Loucy (cell line): ENCODE measurements at regions not wholly inside any gene's neighbourhood (a gene's known extent, or its start where the extent isn't known, plus 50 kb on each side); places are given as distances from the start of the nearest gene placed in this dataset.

ENCODE experiments used
- H2AFZ ChIP-seq: fragments of 200-600 bp; sonication (generic); 2 replicates; pipeline ENCODE4 v1.6.0; 2016; ENCODE audit warnings: antibody characterized with exemption, mild to moderate bottlenecking, low read length, moderate library complexity
- H3F3A ChIP-seq: fragments of 200-600 bp; 2 replicates; pipeline ENCODE4 v1.6.0; 2016; ENCODE audit warnings: antibody characterized with exemption, low read depth, mild to moderate bottlenecking
- H3K27me3 ChIP-seq: fragments of 200-600 bp; sonication (generic); 2 replicates; pipeline ENCODE4 v1.6.1; 2014; ENCODE audit warnings: low read length, mild to moderate bottlenecking; ENCODE audit not compliant: insufficient read depth, poor library complexity, severe bottlenecking
- H3K36me3 ChIP-seq: fragments of 200-600 bp; sonication (generic); 2 replicates; pipeline ENCODE4 v1.6.1; 2016; ENCODE audit warnings: low read length; ENCODE audit not compliant: insufficient read depth
- H3K4me1 ChIP-seq: fragments of 200-600 bp; sonication (generic); 2 replicates; pipeline ENCODE4 v1.5.1; 2014; ENCODE audit warnings: low read length, mild to moderate bottlenecking; ENCODE audit not compliant: insufficient read depth, poor library complexity, severe bottlenecking
- H3K4me2 ChIP-seq: fragments of 200-600 bp; sonication (generic); 2 replicates; pipeline ENCODE4 v1.6.0; 2014; ENCODE audit warnings: antibody characterized with exemption, low read length, low read depth, mild to moderate bottlenecking; ENCODE audit not compliant: poor library complexity, severe bottlenecking
- H3K4me3 ChIP-seq: fragments of 200-600 bp; sonication (generic); 2 replicates; pipeline ENCODE4 v1.5.1; 2014; ENCODE audit warnings: low read length, mild to moderate bottlenecking, mixed read lengths; ENCODE audit not compliant: poor library complexity, severe bottlenecking
- H3K79me2 ChIP-seq: fragments of 200-600 bp; sonication (generic); 2 replicates; pipeline ENCODE4 v1.6.1; 2014; ENCODE audit warnings: low read length; ENCODE audit not compliant: insufficient read depth
- H3K9ac ChIP-seq: fragments of 200-600 bp; sonication (generic); 2 replicates; pipeline ENCODE4 v1.6.0; 2014; ENCODE audit warnings: mild to moderate bottlenecking, low read depth, low read length, moderate library complexity; ENCODE audit not compliant: poor library complexity, severe bottlenecking
- H3K9me2 ChIP-seq: fragments of 200-600 bp; sonication (generic); replicated peaks from 2 replicates; pipeline ENCODE4 v1.6.1; 2016; ENCODE audit warnings: low read depth, low read length, mixed read lengths
- H3K9me3 ChIP-seq: fragments of 200-600 bp; sonication (generic); 2 replicates; pipeline ENCODE4 v1.6.1; 2014; ENCODE audit warnings: mild to moderate bottlenecking, antibody characterized with exemption, low read length, low read depth; ENCODE audit not compliant: insufficient read depth
- H4K20me1 ChIP-seq: fragments of 200-600 bp; sonication (generic); 2 replicates; pipeline ENCODE4 v1.6.0; 2014; ENCODE audit warnings: antibody characterized with exemption, low read length, mild to moderate bottlenecking; ENCODE audit not compliant: insufficient read depth, poor library complexity, severe bottlenecking
- EZH2phosphoT487 ChIP-seq: fragments of 200-600 bp; IDR thresholded peaks from 2 replicates; pipeline ENCODE4 v1.6.1; 2018; ENCODE audit warnings: antibody characterized with exemption, mild to moderate bottlenecking, moderate library complexity, borderline replicate concordance
- TF ChIP-seq, protein P1 (sequence below): fragments of 200-600 bp; sonication (generic); conservative IDR thresholded peaks from 2 replicates; pipeline ENCODE4 v1.5.1; 2014; ENCODE audit warnings: mild to moderate bottlenecking, antibody characterized with exemption, low read length

DNA sequence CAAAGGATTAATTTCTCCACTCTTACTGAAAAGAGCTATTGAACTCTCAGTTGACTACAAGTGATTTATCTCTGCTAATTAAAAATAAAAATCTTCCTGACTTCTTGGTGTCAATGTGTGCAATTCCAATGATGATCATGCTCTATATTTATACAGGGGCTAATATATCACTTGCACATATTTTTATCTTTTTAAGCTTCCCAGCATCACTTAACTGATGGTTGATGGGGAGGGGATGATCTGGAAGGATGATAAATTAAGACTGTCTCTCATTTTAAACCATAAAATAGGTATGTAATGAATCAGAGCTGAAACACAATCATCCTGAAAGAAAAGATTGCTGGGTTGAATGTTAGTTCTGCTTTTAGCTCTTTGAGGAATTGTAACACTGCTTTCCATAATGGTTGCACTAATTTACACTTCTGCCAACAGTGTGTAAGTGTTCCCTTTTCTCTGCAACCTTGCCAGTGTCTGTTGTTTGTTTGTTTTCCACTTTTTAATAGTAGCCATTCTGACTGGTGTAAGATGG lies 169.6 kb upstream of the ECI2 start:
- H3K9ac ChIP-seq = no peak overlapping the region
- no peak overlapping the region for H3K4me2 ChIP-seq
- no peak for TF ChIP-seq EZH2phosphoT487
- TF ChIP-seq, protein P1, sequence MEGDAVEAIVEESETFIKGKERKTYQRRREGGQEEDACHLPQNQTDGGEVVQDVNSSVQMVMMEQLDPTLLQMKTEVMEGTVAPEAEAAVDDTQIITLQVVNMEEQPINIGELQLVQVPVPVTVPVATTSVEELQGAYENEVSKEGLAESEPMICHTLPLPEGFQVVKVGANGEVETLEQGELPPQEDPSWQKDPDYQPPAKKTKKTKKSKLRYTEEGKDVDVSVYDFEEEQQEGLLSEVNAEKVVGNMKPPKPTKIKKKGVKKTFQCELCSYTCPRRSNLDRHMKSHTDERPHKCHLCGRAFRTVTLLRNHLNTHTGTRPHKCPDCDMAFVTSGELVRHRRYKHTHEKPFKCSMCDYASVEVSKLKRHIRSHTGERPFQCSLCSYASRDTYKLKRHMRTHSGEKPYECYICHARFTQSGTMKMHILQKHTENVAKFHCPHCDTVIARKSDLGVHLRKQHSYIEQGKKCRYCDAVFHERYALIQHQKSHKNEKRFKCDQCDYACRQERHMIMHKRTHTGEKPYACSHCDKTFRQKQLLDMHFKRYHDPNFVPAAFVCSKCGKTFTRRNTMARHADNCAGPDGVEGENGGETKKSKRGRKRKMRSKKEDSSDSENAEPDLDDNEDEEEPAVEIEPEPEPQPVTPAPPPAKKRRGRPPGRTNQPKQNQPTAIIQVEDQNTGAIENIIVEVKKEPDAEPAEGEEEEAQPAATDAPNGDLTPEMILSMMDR = no peak
- H4K20me1 ChIP-seq = no peaks in the 10 kb centered on the region
- H3K36me3 ChIP-seq = no peaks in the 10 kb centered on the region
- no peaks in the 10 kb centered on the region for H3K27me3 ChIP-seq
- no peak overlapping the region for H2AFZ ChIP-seq
- no peaks in the 10 kb centered on the region for H3K79me2 ChIP-seq
- H3K4me1 ChIP-seq = no peaks in the 10 kb centered on the region
- H3K9me3 ChIP-seq = no peaks in the 10 kb centered on the region
- H3K4me3 ChIP-seq = no peak overlapping the region
- H3F3A ChIP-seq = no peaks in the 10 kb centered on the region
- no peaks in the 10 kb centered on the region; the same call in 1 of the 2 replicates for H3K9me2 ChIP-seq

DNA sequence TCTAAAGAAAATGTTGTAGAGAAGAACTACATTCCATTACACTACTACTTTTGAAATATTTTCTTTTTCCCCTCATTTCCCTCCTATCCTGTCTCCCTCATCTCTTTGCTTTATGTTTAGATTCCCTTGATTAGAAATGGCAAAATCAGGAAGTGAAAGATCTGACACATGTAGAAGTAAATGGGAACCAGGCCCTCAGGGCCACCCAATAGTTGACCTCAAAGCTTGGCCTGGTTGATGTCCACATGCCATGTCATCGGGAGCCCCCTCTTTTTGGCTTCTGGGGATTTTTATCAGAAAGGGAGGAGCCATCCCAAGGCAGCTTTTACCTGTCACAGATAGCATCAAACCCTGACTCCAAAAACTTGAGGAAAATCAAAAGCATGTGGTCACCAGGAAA lies 168.3 kb upstream of the ECI2 start:
- TF ChIP-seq EZH2phosphoT487 = no peak
- TF ChIP-seq, protein P1 = no peak
- H3K36me3 ChIP-seq = no peaks in the 10 kb centered on the region
- H4K20me1 ChIP-seq = no peaks in the 10 kb centered on the region
- H3K9me2 ChIP-seq = no peaks in the 10 kb centered on the region; the same call in 1 of the 2 replicates
- H3F3A ChIP-seq = no peaks in the 10 kb centered on the region
- H3K4me3 ChIP-seq = no peak overlapping the region
- H3K4me1 ChIP-seq = no peaks in the 10 kb centered on the region
- no peaks in the 10 kb centered on the region for H3K9me3 ChIP-seq
- H2AFZ ChIP-seq = no peak overlapping the region
- H3K79me2 ChIP-seq = no peaks in the 10 kb centered on the region
- no peak overlapping the region for H3K4me2 ChIP-seq
- H3K9ac ChIP-seq = no peak overlapping the region
- no peaks in the 10 kb centered on the region for H3K27me3 ChIP-seq

DNA sequence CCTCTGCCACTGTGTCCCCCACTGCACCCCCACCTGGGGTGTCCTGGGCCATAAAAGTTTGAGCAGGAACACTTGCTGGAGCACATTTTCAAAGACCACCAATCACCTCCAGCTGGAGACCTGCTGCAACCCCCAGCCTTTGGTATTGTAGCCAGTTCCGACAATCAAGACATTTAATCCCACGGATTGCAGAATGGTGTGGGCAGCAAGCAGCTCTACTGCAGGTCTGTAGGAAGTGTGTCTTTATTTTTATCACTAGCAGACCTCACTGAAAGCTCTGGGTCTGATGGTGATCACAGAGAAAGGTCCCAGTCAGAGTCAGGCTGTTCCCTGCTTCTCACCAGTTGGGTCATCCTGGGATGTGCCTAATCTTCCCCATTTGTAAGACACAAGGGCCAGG lies 167.1 kb upstream of the ECI2 start:
- H3K27me3 ChIP-seq = no peaks in the 10 kb centered on the region
- no peaks in the 10 kb centered on the region for H3K79me2 ChIP-seq
- no peaks in the 10 kb centered on the region for H4K20me1 ChIP-seq
- H3K4me3 ChIP-seq = no peak overlapping the region
- no peaks in the 10 kb centered on the region for H3K9me3 ChIP-seq
- TF ChIP-seq, protein P1 = no peak
- no peak for TF ChIP-seq EZH2phosphoT487
- H2AFZ ChIP-seq = no peak overlapping the region
- no peak overlapping the region for H3K4me2 ChIP-seq
- no peaks in the 10 kb centered on the region for H3F3A ChIP-seq
- no peaks in the 10 kb centered on the region for H3K4me1 ChIP-seq
- no peaks in the 10 kb centered on the region for H3K36me3 ChIP-seq
- H3K9me2 ChIP-seq = no peaks in the 10 kb centered on the region; the same call in 1 of the 2 replicates
- H3K9ac ChIP-seq = no peak overlapping the region
